Glutamatergic neuron (in vitro differentiated cells): ENCODE measurements at regions not wholly inside any gene's neighbourhood (a gene's known extent, or its start where the extent isn't known, plus 50 kb on each side); places are given as distances from the start of the nearest gene placed in this dataset.

ENCODE experiments used
- DNase-seq: peaks from one replicate; pipeline ENCODE4 v3.0.0; 2022
- H3K27ac Mint-ChIP-seq: one replicate; pipeline ENCODE4 v1.8.0; 2020; ENCODE audit warnings: mild to moderate bottlenecking, mixed read lengths, inconsistent platforms; ENCODE audit not compliant: unreplicated experiment
- H3K27me3 Mint-ChIP-seq: one replicate; pipeline ENCODE4 v1.8.0; 2020; ENCODE audit warnings: mild to moderate bottlenecking, moderate library complexity, mixed read lengths, inconsistent platforms; ENCODE audit not compliant: unreplicated experiment
- H3K36me3 Mint-ChIP-seq: one replicate; pipeline ENCODE4 v1.8.0; 2020; ENCODE audit warnings: mild to moderate bottlenecking, mixed read lengths, inconsistent platforms; ENCODE audit not compliant: unreplicated experiment
- H3K4me1 Mint-ChIP-seq: one replicate; pipeline ENCODE4 v1.8.0; 2020; ENCODE audit warnings: mild to moderate bottlenecking, low read depth, mixed read lengths, inconsistent platforms; ENCODE audit not compliant: unreplicated experiment
- H3K4me3 Mint-ChIP-seq: one replicate; pipeline ENCODE4 v1.8.0; 2020; ENCODE audit warnings: mild to moderate bottlenecking, mixed read lengths, inconsistent platforms; ENCODE audit not compliant: unreplicated experiment
- H3K9me3 Mint-ChIP-seq: one replicate; pipeline ENCODE4 v1.8.0; 2020; ENCODE audit warnings: mild to moderate bottlenecking, moderate library complexity, mixed read lengths, inconsistent platforms; ENCODE audit not compliant: unreplicated experiment
- CTCF ChIP-seq: fragments of 200-600 bp; sonication (generic); IDR thresholded peaks from one replicate; pipeline ENCODE4 v1.5.0; 2021; ENCODE audit not compliant: partially characterized antibody, unreplicated experiment

GRCh38 chr10:88057720-88058119 is 194.3 kb downstream of the PTEN start:
- no peak overlapping the region for H3K27ac Mint-ChIP-seq
- H3K36me3 Mint-ChIP-seq: no peaks in the 10 kb centered on the region
- H3K9me3 Mint-ChIP-seq: no peaks in the 10 kb centered on the region

DNA sequence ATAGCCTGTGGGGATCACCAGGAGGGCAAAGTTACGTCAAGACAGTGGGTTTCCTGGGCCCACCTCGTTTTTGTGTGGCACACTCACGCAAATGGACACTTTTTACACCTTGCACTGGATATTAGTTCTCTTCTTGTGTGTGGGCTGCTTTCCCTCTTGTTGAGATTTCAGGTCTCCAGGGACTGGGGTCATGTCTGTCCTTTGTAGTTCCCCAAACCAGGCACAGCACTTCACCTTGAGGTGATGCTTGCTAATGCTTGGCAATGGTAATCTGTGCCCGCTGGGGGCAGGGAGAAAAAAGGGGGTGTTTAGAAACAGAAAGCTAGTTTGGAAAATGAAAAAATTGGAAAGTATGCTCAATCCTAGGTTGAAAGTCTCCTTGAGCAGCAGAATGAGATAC is 195.3 kb downstream of the PTEN start:
- Mint-ChIP-seq H3K4me3 (no peak overlapping the region), H3K4me1 (no peaks in the 10 kb centered on the region), H3K36me3 (no peaks in the 10 kb centered on the region), H3K27ac (no peak overlapping the region), H3K9me3 (no peaks in the 10 kb centered on the region), H3K27me3 (no peaks in the 10 kb centered on the region)
- no peak for TF ChIP-seq CTCF
- DNase-seq: no peak

More at GRCh38 chr10:88057720-88058119, 194.3 kb downstream of the PTEN start:
- no peak for DNase-seq
- TF ChIP-seq CTCF: no peak
- H3K4me3 Mint-ChIP-seq: no peak overlapping the region
- no peaks in the 10 kb centered on the region for H3K4me1 Mint-ChIP-seq
- no peaks in the 10 kb centered on the region for H3K27me3 Mint-ChIP-seq

GRCh38 chr10:88059190-88059589 is 195.8 kb downstream of the PTEN start:
- H3K4me1 Mint-ChIP-seq: no peaks in the 10 kb centered on the region
- H3K27ac Mint-ChIP-seq: no peak overlapping the region
- H3K9me3 Mint-ChIP-seq: no peaks in the 10 kb centered on the region
- no peak for DNase-seq
- no peak for TF ChIP-seq CTCF
- no peaks in the 10 kb centered on the region for H3K36me3 Mint-ChIP-seq
- H3K4me3 Mint-ChIP-seq: no peak overlapping the region
- H3K27me3 Mint-ChIP-seq: no peaks in the 10 kb centered on the region

- no peaks in the 10 kb centered on the region for H3K36me3 Mint-ChIP-seq
- no peak overlapping the region for H3K27ac Mint-ChIP-seq
- H3K4me1 Mint-ChIP-seq: no peaks in the 10 kb centered on the region
- H3K27me3 Mint-ChIP-seq: peaks cover 2% of the 10 kb centered on the region
- no peak for DNase-seq
- H3K9me3 Mint-ChIP-seq: no peaks in the 10 kb centered on the region
- no peak for TF ChIP-seq CTCF
- no peak overlapping the region for H3K4me3 Mint-ChIP-seq
Observed at GRCh38 chr10:88060762-88061161, 197.3 kb downstream of the PTEN start.

DNA sequence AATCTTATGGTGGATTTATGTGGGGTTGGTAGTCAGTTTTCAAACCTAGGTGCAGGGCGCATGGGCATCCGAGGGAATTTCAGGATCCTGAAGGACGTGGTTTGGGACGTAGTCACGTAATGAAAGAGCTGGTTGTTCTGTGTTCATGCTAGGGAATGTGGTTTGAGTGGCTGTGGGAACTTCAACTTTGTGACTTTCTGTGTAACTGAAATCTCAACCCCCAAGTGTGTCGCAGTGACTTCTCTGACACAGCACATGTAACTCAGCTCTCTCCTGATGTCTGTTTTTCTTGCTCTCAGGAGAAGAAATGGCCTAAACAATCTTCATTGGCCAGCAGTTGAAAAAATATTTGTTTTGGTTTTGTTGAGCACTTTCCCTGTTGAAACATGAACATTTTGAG is 199.0 kb downstream of the PTEN start:
- Mint-ChIP-seq H3K27me3 (peaks cover 2% of the 10 kb centered on the region), H3K36me3 (peaks cover 1% of the 10 kb centered on the region), H3K27ac (no peak overlapping the region), H3K9me3 (no peaks in the 10 kb centered on the region), H3K4me3 (no peak overlapping the region), H3K4me1 (no peaks in the 10 kb centered on the region)
- TF ChIP-seq CTCF: no peak
- DNase-seq: no peak
